ENCODE measurements at regions not wholly inside any gene's neighbourhood (a gene's known extent, or its start where the extent isn't known, plus 50 kb on each side); places are given as distances from the start of the nearest gene placed in this dataset.

DNA sequence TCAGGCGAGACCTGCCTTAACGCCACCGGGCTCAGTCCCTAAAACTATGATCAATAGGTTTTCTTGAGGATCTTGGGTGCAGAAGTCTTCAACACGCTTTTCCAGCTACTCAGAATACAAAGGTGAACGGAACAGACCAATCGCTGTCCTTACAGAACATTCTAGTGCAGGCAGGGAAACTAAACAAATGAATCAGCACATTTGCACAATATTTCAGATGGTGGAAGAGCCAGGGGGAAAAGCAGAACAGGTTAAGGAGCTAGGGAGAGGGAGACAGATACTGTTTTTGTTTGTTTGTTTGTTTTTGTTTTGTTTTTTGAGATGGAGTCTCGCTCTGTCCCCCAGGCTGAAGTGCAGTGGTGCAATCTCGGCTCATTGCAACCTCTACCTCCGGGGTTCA, 271.1 kb downstream of the TFAP2C start:
- TF ChIP-seq, protein P1, sequence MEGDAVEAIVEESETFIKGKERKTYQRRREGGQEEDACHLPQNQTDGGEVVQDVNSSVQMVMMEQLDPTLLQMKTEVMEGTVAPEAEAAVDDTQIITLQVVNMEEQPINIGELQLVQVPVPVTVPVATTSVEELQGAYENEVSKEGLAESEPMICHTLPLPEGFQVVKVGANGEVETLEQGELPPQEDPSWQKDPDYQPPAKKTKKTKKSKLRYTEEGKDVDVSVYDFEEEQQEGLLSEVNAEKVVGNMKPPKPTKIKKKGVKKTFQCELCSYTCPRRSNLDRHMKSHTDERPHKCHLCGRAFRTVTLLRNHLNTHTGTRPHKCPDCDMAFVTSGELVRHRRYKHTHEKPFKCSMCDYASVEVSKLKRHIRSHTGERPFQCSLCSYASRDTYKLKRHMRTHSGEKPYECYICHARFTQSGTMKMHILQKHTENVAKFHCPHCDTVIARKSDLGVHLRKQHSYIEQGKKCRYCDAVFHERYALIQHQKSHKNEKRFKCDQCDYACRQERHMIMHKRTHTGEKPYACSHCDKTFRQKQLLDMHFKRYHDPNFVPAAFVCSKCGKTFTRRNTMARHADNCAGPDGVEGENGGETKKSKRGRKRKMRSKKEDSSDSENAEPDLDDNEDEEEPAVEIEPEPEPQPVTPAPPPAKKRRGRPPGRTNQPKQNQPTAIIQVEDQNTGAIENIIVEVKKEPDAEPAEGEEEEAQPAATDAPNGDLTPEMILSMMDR (IDR thresholded peaks at IDR 0.05) = no peak
- TF ChIP-seq EZH2phosphoT487 (IDR thresholded peaks at IDR 0.05) = no peak
